ENCODE measurements at regions not wholly inside any gene's neighbourhood (a gene's known extent, or its start where the extent isn't known, plus 50 kb on each side); places are given as distances from the start of the nearest gene placed in this dataset.

DNA sequence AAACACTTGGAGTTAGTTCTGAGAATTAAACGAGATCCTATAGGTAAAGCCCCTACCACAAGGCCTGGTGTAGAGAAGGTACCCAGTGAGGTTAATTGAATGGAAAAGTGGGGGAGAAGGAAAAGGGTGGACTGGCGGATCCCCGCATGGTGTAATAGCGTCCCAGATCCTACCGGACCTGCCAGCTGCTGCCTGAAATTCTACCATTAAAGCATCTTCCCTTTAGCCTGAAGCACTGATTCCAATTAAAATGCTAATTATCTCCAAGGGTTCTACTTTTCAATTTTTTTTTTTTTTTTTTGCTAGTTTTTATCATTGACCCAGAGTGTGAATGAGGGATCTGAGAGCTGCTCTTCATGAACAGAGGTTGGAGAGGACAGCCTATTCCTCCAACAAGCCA, 237.9 kb downstream of the TLE3 start:
- H3K9me3 ChIP-seq (ENCODE audit: control insufficient read depth, insufficient read depth, low read depth, low read length) = no peaks in the 10 kb centered on the region
- H3K27me3 ChIP-seq (ENCODE audit: control insufficient read depth, insufficient read depth, low read length) = no peaks in the 10 kb centered on the region
- ChIA-PET CTCF (no interaction called here), POLR2A (no interaction called here)
- no peak for DNase-seq (ENCODE audit: low read depth, low spot score)
- no peak for TF ChIP-seq SIN3A (IDR thresholded peaks at IDR 0.05; ENCODE audit: borderline replicate concordance, insufficient read depth, low read depth, low read length)
- no peak for TF ChIP-seq POLR2AphosphoS5 (IDR thresholded peaks at IDR 0.05; ENCODE audit: low read depth, low read length)
- TF ChIP-seq, protein P1, sequence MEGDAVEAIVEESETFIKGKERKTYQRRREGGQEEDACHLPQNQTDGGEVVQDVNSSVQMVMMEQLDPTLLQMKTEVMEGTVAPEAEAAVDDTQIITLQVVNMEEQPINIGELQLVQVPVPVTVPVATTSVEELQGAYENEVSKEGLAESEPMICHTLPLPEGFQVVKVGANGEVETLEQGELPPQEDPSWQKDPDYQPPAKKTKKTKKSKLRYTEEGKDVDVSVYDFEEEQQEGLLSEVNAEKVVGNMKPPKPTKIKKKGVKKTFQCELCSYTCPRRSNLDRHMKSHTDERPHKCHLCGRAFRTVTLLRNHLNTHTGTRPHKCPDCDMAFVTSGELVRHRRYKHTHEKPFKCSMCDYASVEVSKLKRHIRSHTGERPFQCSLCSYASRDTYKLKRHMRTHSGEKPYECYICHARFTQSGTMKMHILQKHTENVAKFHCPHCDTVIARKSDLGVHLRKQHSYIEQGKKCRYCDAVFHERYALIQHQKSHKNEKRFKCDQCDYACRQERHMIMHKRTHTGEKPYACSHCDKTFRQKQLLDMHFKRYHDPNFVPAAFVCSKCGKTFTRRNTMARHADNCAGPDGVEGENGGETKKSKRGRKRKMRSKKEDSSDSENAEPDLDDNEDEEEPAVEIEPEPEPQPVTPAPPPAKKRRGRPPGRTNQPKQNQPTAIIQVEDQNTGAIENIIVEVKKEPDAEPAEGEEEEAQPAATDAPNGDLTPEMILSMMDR (IDR thresholded peaks at IDR 0.05) = no peak
- no peak for TF ChIP-seq TCF7L2 (IDR thresholded peaks at IDR 0.05; ENCODE audit: low read depth, low read length)
- TF ChIP-seq, protein P2, sequence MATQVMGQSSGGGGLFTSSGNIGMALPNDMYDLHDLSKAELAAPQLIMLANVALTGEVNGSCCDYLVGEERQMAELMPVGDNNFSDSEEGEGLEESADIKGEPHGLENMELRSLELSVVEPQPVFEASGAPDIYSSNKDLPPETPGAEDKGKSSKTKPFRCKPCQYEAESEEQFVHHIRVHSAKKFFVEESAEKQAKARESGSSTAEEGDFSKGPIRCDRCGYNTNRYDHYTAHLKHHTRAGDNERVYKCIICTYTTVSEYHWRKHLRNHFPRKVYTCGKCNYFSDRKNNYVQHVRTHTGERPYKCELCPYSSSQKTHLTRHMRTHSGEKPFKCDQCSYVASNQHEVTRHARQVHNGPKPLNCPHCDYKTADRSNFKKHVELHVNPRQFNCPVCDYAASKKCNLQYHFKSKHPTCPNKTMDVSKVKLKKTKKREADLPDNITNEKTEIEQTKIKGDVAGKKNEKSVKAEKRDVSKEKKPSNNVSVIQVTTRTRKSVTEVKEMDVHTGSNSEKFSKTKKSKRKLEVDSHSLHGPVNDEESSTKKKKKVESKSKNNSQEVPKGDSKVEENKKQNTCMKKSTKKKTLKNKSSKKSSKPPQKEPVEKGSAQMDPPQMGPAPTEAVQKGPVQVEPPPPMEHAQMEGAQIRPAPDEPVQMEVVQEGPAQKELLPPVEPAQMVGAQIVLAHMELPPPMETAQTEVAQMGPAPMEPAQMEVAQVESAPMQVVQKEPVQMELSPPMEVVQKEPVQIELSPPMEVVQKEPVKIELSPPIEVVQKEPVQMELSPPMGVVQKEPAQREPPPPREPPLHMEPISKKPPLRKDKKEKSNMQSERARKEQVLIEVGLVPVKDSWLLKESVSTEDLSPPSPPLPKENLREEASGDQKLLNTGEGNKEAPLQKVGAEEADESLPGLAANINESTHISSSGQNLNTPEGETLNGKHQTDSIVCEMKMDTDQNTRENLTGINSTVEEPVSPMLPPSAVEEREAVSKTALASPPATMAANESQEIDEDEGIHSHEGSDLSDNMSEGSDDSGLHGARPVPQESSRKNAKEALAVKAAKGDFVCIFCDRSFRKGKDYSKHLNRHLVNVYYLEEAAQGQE (IDR thresholded peaks at IDR 0.05; ENCODE audit: insufficient read depth in 1 of 2, low read depth in 2 of 2, low read length in 1 of 2) = no peak
- no TSS peak for BruUV-seq (replicated peaks)
- no peak overlapping the region for H3K27ac ChIP-seq (ENCODE audit: low read length)
- intact Hi-C loops (cut with micrococcal nuclease; ENCODE audit: unreplicated experiment) (no loop called here), in situ Hi-C loops (cut with HindIII; ENCODE audit: low pct_unique_long_range_greater_than_20kb, low sequenced_read_pairs) (no loop called here)
- H3K36me3 ChIP-seq (ENCODE audit: control insufficient read depth, insufficient read depth, low read length) = no peaks in the 10 kb centered on the region
- ATAC-seq = no peak
- no peaks in the 10 kb centered on the region; the same call in 1 of the 2 replicates for H3K4me1 ChIP-seq (ENCODE audit: control insufficient read depth, insufficient read depth, low read length)
- no peak overlapping the region for H3K4me3 ChIP-seq (ENCODE audit: low read depth in 2 of 2, low read length in 2 of 2)

DNA sequence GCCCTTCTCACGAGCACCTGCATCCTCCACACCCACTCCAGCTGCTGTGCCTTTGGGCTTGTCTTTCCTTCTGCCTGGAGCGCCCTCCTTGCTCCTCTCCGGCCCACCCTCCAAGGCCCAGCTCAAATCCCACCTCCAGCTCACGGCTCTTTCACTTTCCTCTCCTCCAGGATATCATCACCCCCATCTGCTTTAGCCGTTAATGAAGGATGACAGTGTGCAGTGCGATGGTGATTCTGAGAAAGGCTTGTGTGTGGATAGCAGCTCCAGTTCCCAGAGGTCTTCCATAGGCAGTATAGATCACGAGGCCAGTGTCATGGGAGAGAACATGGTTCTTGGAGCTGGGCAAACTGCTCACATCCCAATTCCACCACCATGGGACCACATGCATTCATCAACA, 237.4 kb downstream of the TLE3 start:
- H3K27me3 ChIP-seq (ENCODE audit: control insufficient read depth, insufficient read depth, low read length) = no peaks in the 10 kb centered on the region
- in situ Hi-C loops (cut with HindIII; ENCODE audit: low pct_unique_long_range_greater_than_20kb, low sequenced_read_pairs) = no loop called here
- BruUV-seq (replicated peaks) = no TSS peak

More for the DNA sequence above, 237.4 kb downstream of the TLE3 start:
- TF ChIP-seq SIN3A (IDR thresholded peaks at IDR 0.05; ENCODE audit: borderline replicate concordance, insufficient read depth, low read depth, low read length) (no peak), TCF7L2 (IDR thresholded peaks at IDR 0.05; ENCODE audit: low read depth, low read length) (no peak), POLR2AphosphoS5 (IDR thresholded peaks at IDR 0.05; ENCODE audit: low read depth, low read length) (no peak)
- TF ChIP-seq, protein P2 (IDR thresholded peaks at IDR 0.05; ENCODE audit: insufficient read depth in 1 of 2, low read depth in 2 of 2, low read length in 1 of 2) = no peak
- TF ChIP-seq, protein P1 (IDR thresholded peaks at IDR 0.05) = no peak
- intact Hi-C loops (cut with micrococcal nuclease; ENCODE audit: unreplicated experiment) = no loop called here
- no peak overlapping the region for H3K27ac ChIP-seq (ENCODE audit: low read length)
- no peaks in the 10 kb centered on the region for H3K9me3 ChIP-seq (ENCODE audit: control insufficient read depth, insufficient read depth, low read depth, low read length)
- no peaks in the 10 kb centered on the region; the same call in 1 of the 2 replicates for H3K4me1 ChIP-seq (ENCODE audit: control insufficient read depth, insufficient read depth, low read length)
- POLR2A ChIA-PET = interaction anchor here (0.5 kb wide), 1 partner anchor 123 kb away, joined by 4 read pairs; no protein-coding TSS in a partner anchor
- ATAC-seq (no peak), DNase-seq (ENCODE audit: low read depth, low spot score) (no peak)
- H3K36me3 ChIP-seq (ENCODE audit: control insufficient read depth, insufficient read depth, low read length) = no peaks in the 10 kb centered on the region
- CTCF ChIA-PET = no interaction called here
- H3K4me3 ChIP-seq (ENCODE audit: low read depth in 2 of 2, low read length in 2 of 2) = no peak overlapping the region
